T-helper 1 cell treated with Interleukin-12 subunit alpha and Interleukin-12 subunit beta and Interleukin-4 antibody, amounts not matched to agents 30 μg/mL and 1 μg/mL, for 36 hours (primary cell): ENCODE measurements at regions not wholly inside any gene's neighbourhood (a gene's known extent, or its start where the extent isn't known, plus 50 kb on each side); places are given as distances from the start of the nearest gene placed in this dataset.

ENCODE experiments used
- H3K27ac Mint-ChIP-seq: one replicate; pipeline ENCODE4 v1.8.0; 2021; ENCODE audit warnings: mild to moderate bottlenecking, mixed read lengths
- H3K27me3 Mint-ChIP-seq: one replicate; pipeline ENCODE4 v1.8.0; 2021; ENCODE audit warnings: low read depth, mixed read lengths
- H3K36me3 Mint-ChIP-seq: one replicate; pipeline ENCODE4 v1.8.0; 2021; ENCODE audit warnings: low read depth, mixed read lengths
- H3K4me1 Mint-ChIP-seq: one replicate; pipeline ENCODE4 v1.8.0; 2021; ENCODE audit warnings: low read depth, mixed read lengths
- H3K4me3 Mint-ChIP-seq: one replicate; pipeline ENCODE4 v1.8.0; 2021; ENCODE audit warnings: mild to moderate bottlenecking, moderate library complexity, mixed read lengths
- H3K9me3 Mint-ChIP-seq: one replicate; pipeline ENCODE4 v1.8.0; 2021; ENCODE audit warnings: mixed read lengths

- Mint-ChIP-seq H3K36me3 (no peaks in the 10 kb centered on the region), H3K9me3 (no peaks in the 10 kb centered on the region), H3K27ac (no peak overlapping the region), H3K4me3 (no peak overlapping the region), H3K27me3 (no peaks in the 10 kb centered on the region), H3K4me1 (no peaks in the 10 kb centered on the region)
Observed at GRCh38 chr7:47663213-47663612, 81.3 kb upstream of the TNS3 start.

- Mint-ChIP-seq H3K27me3 (no peaks in the 10 kb centered on the region), H3K4me3 (no peak overlapping the region), H3K36me3 (no peaks in the 10 kb centered on the region), H3K27ac (no peak overlapping the region), H3K9me3 (no peaks in the 10 kb centered on the region), H3K4me1 (no peaks in the 10 kb centered on the region)
Observed at GRCh38 chr7:47661051-47661714, 79.3 kb upstream of the TNS3 start.

- H3K36me3 Mint-ChIP-seq: no peaks in the 10 kb centered on the region
- no peaks in the 10 kb centered on the region for H3K4me1 Mint-ChIP-seq
- no peak overlapping the region for H3K4me3 Mint-ChIP-seq
- no peak overlapping the region for H3K27ac Mint-ChIP-seq
- H3K9me3 Mint-ChIP-seq: no peaks in the 10 kb centered on the region
- H3K27me3 Mint-ChIP-seq: no peaks in the 10 kb centered on the region
Observed at GRCh38 chr7:47659664-47660462, 78.0 kb upstream of the TNS3 start.

- Mint-ChIP-seq H3K4me3 (no peak overlapping the region), H3K27ac (no peak overlapping the region), H3K36me3 (no peaks in the 10 kb centered on the region), H3K4me1 (no peaks in the 10 kb centered on the region), H3K9me3 (no peaks in the 10 kb centered on the region), H3K27me3 (no peaks in the 10 kb centered on the region)
Observed at GRCh38 chr7:47658886-47659635, 77.2 kb upstream of the TNS3 start.

GRCh38 chr7:47657126-47657525 is 75.2 kb upstream of the TNS3 start:
- H3K4me3 Mint-ChIP-seq: no peak overlapping the region
- no peaks in the 10 kb centered on the region for H3K9me3 Mint-ChIP-seq
- no peaks in the 10 kb centered on the region for H3K27me3 Mint-ChIP-seq
- H3K27ac Mint-ChIP-seq: no peak overlapping the region
- H3K36me3 Mint-ChIP-seq: no peaks in the 10 kb centered on the region
- no peaks in the 10 kb centered on the region for H3K4me1 Mint-ChIP-seq

- H3K36me3 Mint-ChIP-seq: no peaks in the 10 kb centered on the region
- H3K27me3 Mint-ChIP-seq: no peaks in the 10 kb centered on the region
- no peak overlapping the region for H3K27ac Mint-ChIP-seq
- H3K4me3 Mint-ChIP-seq: no peak overlapping the region
- H3K4me1 Mint-ChIP-seq: no peaks in the 10 kb centered on the region
- H3K9me3 Mint-ChIP-seq: no peaks in the 10 kb centered on the region
Observed at GRCh38 chr7:47654672-47655298, 72.9 kb upstream of the TNS3 start.

- Mint-ChIP-seq H3K4me1 (no peaks in the 10 kb centered on the region), H3K9me3 (no peaks in the 10 kb centered on the region), H3K27ac (no peak overlapping the region), H3K27me3 (no peaks in the 10 kb centered on the region), H3K4me3 (no peak overlapping the region), H3K36me3 (no peaks in the 10 kb centered on the region)
Observed at GRCh38 chr7:47653550-47654411, 71.9 kb upstream of the TNS3 start.

GRCh38 chr7:47652591-47652990 is 70.7 kb upstream of the TNS3 start:
- no peaks in the 10 kb centered on the region for H3K9me3 Mint-ChIP-seq
- H3K4me3 Mint-ChIP-seq: no peak overlapping the region
- no peak overlapping the region for H3K27ac Mint-ChIP-seq
- no peaks in the 10 kb centered on the region for H3K27me3 Mint-ChIP-seq
- H3K4me1 Mint-ChIP-seq: peaks cover 3% of the 10 kb centered on the region
- H3K36me3 Mint-ChIP-seq: no peaks in the 10 kb centered on the region

GRCh38 chr7:47651355-47652317 is 69.7 kb upstream of the TNS3 start:
- Mint-ChIP-seq H3K27me3 (no peaks in the 10 kb centered on the region), H3K4me1 (peaks cover 10% of the 10 kb centered on the region), H3K9me3 (no peaks in the 10 kb centered on the region), H3K27ac (no peak overlapping the region), H3K36me3 (no peaks in the 10 kb centered on the region), H3K4me3 (no peak overlapping the region)

- peaks cover 3% of the 10 kb centered on the region for H3K9me3 Mint-ChIP-seq
- peaks cover 10% of the 10 kb centered on the region for H3K4me1 Mint-ChIP-seq
- H3K27me3 Mint-ChIP-seq: no peaks in the 10 kb centered on the region
- H3K27ac Mint-ChIP-seq: no peak overlapping the region
- no peaks in the 10 kb centered on the region for H3K36me3 Mint-ChIP-seq
- no peak overlapping the region for H3K4me3 Mint-ChIP-seq
Observed at GRCh38 chr7:47649919-47650318, 68.0 kb upstream of the TNS3 start.

GRCh38 chr7:47648275-47648925 is 66.5 kb upstream of the TNS3 start:
- Mint-ChIP-seq H3K4me3 (no peak overlapping the region), H3K36me3 (peaks cover 2% of the 10 kb centered on the region), H3K27me3 (no peaks in the 10 kb centered on the region), H3K4me1 (peaks cover 10% of the 10 kb centered on the region), H3K9me3 (peaks cover 12% of the 10 kb centered on the region), H3K27ac (no peak overlapping the region)

- H3K4me1 Mint-ChIP-seq: peaks cover 10% of the 10 kb centered on the region
- peaks cover 2% of the 10 kb centered on the region for H3K36me3 Mint-ChIP-seq
- H3K4me3 Mint-ChIP-seq: no peak overlapping the region
- H3K9me3 Mint-ChIP-seq: peaks cover 12% of the 10 kb centered on the region
- H3K27ac Mint-ChIP-seq: no peak overlapping the region
- H3K27me3 Mint-ChIP-seq: no peaks in the 10 kb centered on the region
Observed at GRCh38 chr7:47647918-47648250, 66.0 kb upstream of the TNS3 start.
